ENCODE measurements at regions not wholly inside any gene's neighbourhood (a gene's known extent, or its start where the extent isn't known, plus 50 kb on each side); places are given as distances from the start of the nearest gene placed in this dataset.

DNA sequence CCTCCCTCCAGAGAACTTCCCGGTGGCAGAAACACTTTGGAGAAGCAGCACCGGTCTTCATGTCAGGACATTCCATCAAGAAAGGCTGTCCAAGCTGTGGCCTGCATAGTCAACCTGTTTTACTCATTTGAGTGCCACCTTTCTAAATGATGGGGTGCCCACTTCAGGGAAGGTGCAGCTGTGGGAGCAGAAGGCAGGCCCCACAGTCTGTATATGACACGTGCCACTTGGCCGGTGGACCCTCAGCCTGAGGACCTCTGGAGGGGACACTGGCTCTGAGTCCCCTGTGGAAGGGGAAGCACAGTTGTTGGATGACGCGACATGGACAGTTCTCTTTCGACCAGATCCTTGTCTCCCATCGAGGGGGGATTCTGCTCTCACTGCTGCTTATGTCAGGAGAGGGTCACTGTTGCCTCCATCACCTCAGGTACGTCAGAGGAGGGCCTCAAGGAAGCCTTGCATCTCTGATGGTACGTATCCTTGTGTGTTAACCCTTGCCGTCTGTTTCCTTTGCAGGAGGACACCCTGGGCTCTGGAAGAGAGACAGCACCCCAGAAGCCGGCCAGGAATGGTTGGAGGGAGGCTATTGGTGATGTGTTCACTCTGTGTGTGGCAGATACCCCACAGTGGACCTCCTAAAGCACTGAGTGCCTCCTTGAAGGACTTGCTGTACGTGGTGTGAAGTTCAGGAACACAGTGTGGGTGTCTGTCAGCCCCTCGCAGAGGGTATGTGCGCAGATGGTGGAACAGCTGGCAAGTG is 132.1 kb upstream of the RTL1 start:
- no peak for DNase-seq (ENCODE audit: low read depth, low spot score)
- Histone ChIP-seq H4K20me1 (ENCODE audit: insufficient read depth) (no peaks in the 10 kb centered on the region), H3K27ac (ENCODE audit: low read depth, low read length) (no peak overlapping the region), H3K27me3 (ENCODE audit: insufficient read depth, low read length) (no peaks in the 10 kb centered on the region), H3K9me2 (ENCODE audit: insufficient read depth) (no peaks in the 10 kb centered on the region), H2AFZ (ENCODE audit: low read depth, low read length, poor library complexity, severe bottlenecking) (no peak overlapping the region), H3K4me1 (ENCODE audit: control insufficient read depth in 1 of 2, insufficient read depth in 2 of 2, low read length in 2 of 2) (no peaks in the 10 kb centered on the region), H3K9me3 (ENCODE audit: control insufficient read depth in 1 of 2, insufficient read depth in 1 of 2, low read depth in 1 of 2, low read length in 2 of 2) (no peaks in the 10 kb centered on the region), H3K4me2 (ENCODE audit: low read length) (no peak overlapping the region), H3K79me2 (ENCODE audit: insufficient read depth, low read length) (no peaks in the 10 kb centered on the region), H3K9ac (ENCODE audit: low read length) (no peak overlapping the region), H3K36me3 (ENCODE audit: control insufficient read depth in 1 of 2, insufficient read depth in 2 of 2, low read length in 2 of 2) (no peaks in the 10 kb centered on the region), H3K4me3 (replicated peaks in 1 of 2; ENCODE audit: low read depth in 1 of 2, low read length in 2 of 2) (no peak overlapping the region)
- ChIA-PET RAD21 (ENCODE audit: low non-redundant PET in 1 of 2, low total read pairs in 2 of 2, uncharacterized antibody in 2 of 2, unreplicated experiment in 2 of 2) (no interaction called here), CTCF (no interaction called here), POLR2A (no interaction called here)
- TF ChIP-seq, protein P1, sequence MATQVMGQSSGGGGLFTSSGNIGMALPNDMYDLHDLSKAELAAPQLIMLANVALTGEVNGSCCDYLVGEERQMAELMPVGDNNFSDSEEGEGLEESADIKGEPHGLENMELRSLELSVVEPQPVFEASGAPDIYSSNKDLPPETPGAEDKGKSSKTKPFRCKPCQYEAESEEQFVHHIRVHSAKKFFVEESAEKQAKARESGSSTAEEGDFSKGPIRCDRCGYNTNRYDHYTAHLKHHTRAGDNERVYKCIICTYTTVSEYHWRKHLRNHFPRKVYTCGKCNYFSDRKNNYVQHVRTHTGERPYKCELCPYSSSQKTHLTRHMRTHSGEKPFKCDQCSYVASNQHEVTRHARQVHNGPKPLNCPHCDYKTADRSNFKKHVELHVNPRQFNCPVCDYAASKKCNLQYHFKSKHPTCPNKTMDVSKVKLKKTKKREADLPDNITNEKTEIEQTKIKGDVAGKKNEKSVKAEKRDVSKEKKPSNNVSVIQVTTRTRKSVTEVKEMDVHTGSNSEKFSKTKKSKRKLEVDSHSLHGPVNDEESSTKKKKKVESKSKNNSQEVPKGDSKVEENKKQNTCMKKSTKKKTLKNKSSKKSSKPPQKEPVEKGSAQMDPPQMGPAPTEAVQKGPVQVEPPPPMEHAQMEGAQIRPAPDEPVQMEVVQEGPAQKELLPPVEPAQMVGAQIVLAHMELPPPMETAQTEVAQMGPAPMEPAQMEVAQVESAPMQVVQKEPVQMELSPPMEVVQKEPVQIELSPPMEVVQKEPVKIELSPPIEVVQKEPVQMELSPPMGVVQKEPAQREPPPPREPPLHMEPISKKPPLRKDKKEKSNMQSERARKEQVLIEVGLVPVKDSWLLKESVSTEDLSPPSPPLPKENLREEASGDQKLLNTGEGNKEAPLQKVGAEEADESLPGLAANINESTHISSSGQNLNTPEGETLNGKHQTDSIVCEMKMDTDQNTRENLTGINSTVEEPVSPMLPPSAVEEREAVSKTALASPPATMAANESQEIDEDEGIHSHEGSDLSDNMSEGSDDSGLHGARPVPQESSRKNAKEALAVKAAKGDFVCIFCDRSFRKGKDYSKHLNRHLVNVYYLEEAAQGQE (IDR thresholded peaks at IDR 0.05; ENCODE audit: low read depth) = no peak
- intact Hi-C loops (cut with micrococcal nuclease) = no loop called here
- BruUV-seq (replicated peaks) = no TSS peak
- ATAC-seq = no peak

GRCh38 chr14:101037021-101037817 is 133.7 kb upstream of the RTL1 start:
- Histone ChIP-seq H3K27me3 (ENCODE audit: insufficient read depth, low read length) (no peaks in the 10 kb centered on the region), H3K4me2 (ENCODE audit: low read length) (no peak overlapping the region), H3K27ac (ENCODE audit: low read depth, low read length) (no peak overlapping the region), H3K9ac (ENCODE audit: low read length) (no peak overlapping the region), H3K36me3 (ENCODE audit: control insufficient read depth in 1 of 2, insufficient read depth in 2 of 2, low read length in 2 of 2) (no peaks in the 10 kb centered on the region), H2AFZ (ENCODE audit: low read depth, low read length, poor library complexity, severe bottlenecking) (no peak overlapping the region), H3K9me2 (ENCODE audit: insufficient read depth) (no peaks in the 10 kb centered on the region), H3K79me2 (ENCODE audit: insufficient read depth, low read length) (no peaks in the 10 kb centered on the region), H3K9me3 (ENCODE audit: control insufficient read depth in 1 of 2, insufficient read depth in 1 of 2, low read depth in 1 of 2, low read length in 2 of 2) (no peaks in the 10 kb centered on the region), H3K4me1 (ENCODE audit: control insufficient read depth in 1 of 2, insufficient read depth in 2 of 2, low read length in 2 of 2) (no peaks in the 10 kb centered on the region), H3K4me3 (replicated peaks in 1 of 2; ENCODE audit: low read depth in 1 of 2, low read length in 2 of 2) (no peak overlapping the region), H4K20me1 (ENCODE audit: insufficient read depth) (no peaks in the 10 kb centered on the region)
- ChIA-PET POLR2A (no interaction called here), RAD21 (ENCODE audit: low non-redundant PET in 1 of 2, low total read pairs in 2 of 2, uncharacterized antibody in 2 of 2, unreplicated experiment in 2 of 2) (no interaction called here), CTCF (no interaction called here)
- ATAC-seq = no peak
- DNase-seq (ENCODE audit: low read depth, low spot score) = no peak
- intact Hi-C loops (cut with micrococcal nuclease) = no loop called here
- BruUV-seq (replicated peaks) = no TSS peak
- TF ChIP-seq EZH2phosphoT487 (IDR thresholded peaks at IDR 0.05; ENCODE audit: borderline replicate concordance) = no peak
- TF ChIP-seq, protein P2, sequence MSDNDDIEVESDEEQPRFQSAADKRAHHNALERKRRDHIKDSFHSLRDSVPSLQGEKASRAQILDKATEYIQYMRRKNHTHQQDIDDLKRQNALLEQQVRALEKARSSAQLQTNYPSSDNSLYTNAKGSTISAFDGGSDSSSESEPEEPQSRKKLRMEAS (IDR thresholded peaks at IDR 0.05) = no peak
- no peak for TF ChIP-seq YY1 (IDR thresholded peaks at IDR 0.05; ENCODE audit: extremely low read depth, insufficient replicate concordance, low read depth, low read length)
- TF ChIP-seq ZNF274 (IDR thresholded peaks at IDR 0.05; ENCODE audit: low read depth, low read length) = no peak
- TF ChIP-seq, protein P3, sequence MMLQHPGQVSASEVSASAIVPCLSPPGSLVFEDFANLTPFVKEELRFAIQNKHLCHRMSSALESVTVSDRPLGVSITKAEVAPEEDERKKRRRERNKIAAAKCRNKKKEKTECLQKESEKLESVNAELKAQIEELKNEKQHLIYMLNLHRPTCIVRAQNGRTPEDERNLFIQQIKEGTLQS (IDR thresholded peaks at IDR 0.05) = no peak
- no peak for TF ChIP-seq SIN3A (IDR thresholded peaks at IDR 0.05; ENCODE audit: low read depth)
- no peak for TF ChIP-seq RAD21 (IDR thresholded peaks at IDR 0.05; ENCODE audit: low read depth)
- no peak for TF ChIP-seq JUND (IDR thresholded peaks at IDR 0.05)
- TF ChIP-seq, protein P1 (IDR thresholded peaks at IDR 0.05; ENCODE audit: low read depth) = no peak
- TF ChIP-seq ZFX (IDR thresholded peaks at IDR 0.05) = no peak
- no peak for TF ChIP-seq SP1 (IDR thresholded peaks at IDR 0.05; ENCODE audit: low read depth)
